ENCODE measurements at regions not wholly inside any gene's neighbourhood (a gene's known extent, or its start where the extent isn't known, plus 50 kb on each side); places are given as distances from the start of the nearest gene placed in this dataset.

- H2BK120ac ChIP-seq (ENCODE audit: low read depth, low read length), result no peak overlapping the region
- ChIA-PET POLR2A (ENCODE audit: unreplicated experiment) (no interaction called here), CTCF (no interaction called here)
- intact Hi-C loops (cut with micrococcal nuclease), result no loop called here
- H4K20me1 ChIP-seq (ENCODE audit: insufficient read depth, low read length), result no peaks in the 10 kb centered on the region
- no peak overlapping the region for H2AK5ac ChIP-seq (ENCODE audit: low read depth, low read length)
- TF ChIP-seq CEBPB (IDR thresholded peaks at IDR 0.05; ENCODE audit: low read depth, low read length) (no peak), MXI1 (IDR thresholded peaks at IDR 0.05; ENCODE audit: borderline replicate concordance, low read depth, low read length) (no peak), FOS (IDR thresholded peaks at IDR 0.05; ENCODE audit: low read depth, low read length) (no peak), MAFK (IDR thresholded peaks at IDR 0.05; ENCODE audit: low read depth, low read length) (peak; percentile 44), RFX5 (IDR thresholded peaks at IDR 0.05; ENCODE audit: low read depth, low read length) (no peak), CHD1 (IDR thresholded peaks at IDR 0.05; ENCODE audit: low read depth, low read length) (no peak), RAD21 (IDR thresholded peaks at IDR 0.05; ENCODE audit: low read length) (no peak)
- H2BK5ac ChIP-seq (ENCODE audit: low read depth, low read length, poor library complexity, severe bottlenecking), result no peak overlapping the region
- H3K79me1 ChIP-seq (ENCODE audit: low read depth in 1 of 2, low read length in 2 of 2), result no peaks in the 10 kb centered on the region
- H3K9me1 ChIP-seq (ENCODE audit: insufficient read depth, low read length), result no peaks in the 10 kb centered on the region
- no peaks in the 10 kb centered on the region for H3K36me3 ChIP-seq (ENCODE audit: control insufficient read depth, insufficient read depth, low read length)
- H3K27ac ChIP-seq (ENCODE audit: insufficient read depth, low read length), result no peak overlapping the region
- H3K9ac ChIP-seq (ENCODE audit: low read depth, low read length), result no peak overlapping the region
- no peak overlapping the region for H3K4ac ChIP-seq (ENCODE audit: low read depth, low read length)
- H3K18ac ChIP-seq (ENCODE audit: low read depth, low read length), result no peak overlapping the region
- H3K4me2 ChIP-seq (ENCODE audit: low read depth, low read length), result no peak overlapping the region
- no peak overlapping the region for H3K23ac ChIP-seq (ENCODE audit: low read depth, low read length)
- H4K8ac ChIP-seq (ENCODE audit: low read depth in 2 of 2, low read length in 2 of 2), result no peak overlapping the region
- H3K4me1 ChIP-seq (ENCODE audit: control insufficient read depth, insufficient read depth, low read length), result no peaks in the 10 kb centered on the region
- no peak overlapping the region for H3K4me3 ChIP-seq (ENCODE audit: insufficient read depth, low read depth, low read length)
- H2AFZ ChIP-seq (replicated peaks; ENCODE audit: low read length, poor library complexity), result no peak overlapping the region
- no peak overlapping the region for H3K14ac ChIP-seq (replicated peaks; ENCODE audit: low read depth, low read length)
- DNase-seq (no peak), ATAC-seq (ENCODE audit: low read depth) (no peak)
- no peak overlapping the region for H3K56ac ChIP-seq (ENCODE audit: extremely low read depth, insufficient read depth, low read length)
- no peak overlapping the region for H4K5ac ChIP-seq (ENCODE audit: low read depth, low read length)
- peaks cover 8% of the 10 kb centered on the region for H3K9me3 ChIP-seq (ENCODE audit: control insufficient read depth, insufficient read depth, low read length)
- H2BK15ac ChIP-seq (ENCODE audit: low read depth, low read length), result no peak overlapping the region
- no peak overlapping the region for H2BK20ac ChIP-seq (ENCODE audit: low read depth, low read length)
- no peaks in the 10 kb centered on the region for H3K27me3 ChIP-seq (ENCODE audit: control insufficient read depth, insufficient read depth, low read length)
- BruUV-seq (replicated peaks), result no TSS peak
- H4K91ac ChIP-seq (ENCODE audit: insufficient read depth, low read depth, low read length), result no peak overlapping the region
- dilution Hi-C loops (cut with HindIII; ENCODE audit: low sequenced_read_pairs, unreplicated experiment), result no loop called here
- in situ Hi-C loops (cut with MboI; ENCODE audit: low sequenced_read_pairs), result no loop called here
- H2AK9ac ChIP-seq (replicated peaks; ENCODE audit: low read depth, low read length, poor library complexity), result no peak overlapping the region
Measured at GRCh38 chr5:162870966-162871365, 566.4 kb upstream of the CCNG1 start.

Data from IMR-90 (cell line).